PC-9 (cell line): ENCODE measurements at regions not wholly inside any gene's neighbourhood (a gene's known extent, or its start where the extent isn't known, plus 50 kb on each side); places are given as distances from the start of the nearest gene placed in this dataset.

ENCODE experiments used
- EZH2 ChIP-seq: fragments of 200-600 bp; sonication (generic); IDR thresholded peaks from 2 replicates; pipeline ENCODE4 v1.8.0; 2017; ENCODE audit warnings: antibody characterized with exemption, low read depth
- TF ChIP-seq, protein P1 (sequence below): fragments of 200-600 bp; sonication (generic); conservative IDR thresholded peaks from 2 replicates; pipeline ENCODE4 v1.6.1; 2017; ENCODE audit warnings: mixed run types, antibody characterized with exemption, mild to moderate bottlenecking, moderate library complexity

GRCh38 chr13:19239114-19239860 is 57.7 kb upstream of the TUBA3C start:
- TF ChIP-seq, protein P1, sequence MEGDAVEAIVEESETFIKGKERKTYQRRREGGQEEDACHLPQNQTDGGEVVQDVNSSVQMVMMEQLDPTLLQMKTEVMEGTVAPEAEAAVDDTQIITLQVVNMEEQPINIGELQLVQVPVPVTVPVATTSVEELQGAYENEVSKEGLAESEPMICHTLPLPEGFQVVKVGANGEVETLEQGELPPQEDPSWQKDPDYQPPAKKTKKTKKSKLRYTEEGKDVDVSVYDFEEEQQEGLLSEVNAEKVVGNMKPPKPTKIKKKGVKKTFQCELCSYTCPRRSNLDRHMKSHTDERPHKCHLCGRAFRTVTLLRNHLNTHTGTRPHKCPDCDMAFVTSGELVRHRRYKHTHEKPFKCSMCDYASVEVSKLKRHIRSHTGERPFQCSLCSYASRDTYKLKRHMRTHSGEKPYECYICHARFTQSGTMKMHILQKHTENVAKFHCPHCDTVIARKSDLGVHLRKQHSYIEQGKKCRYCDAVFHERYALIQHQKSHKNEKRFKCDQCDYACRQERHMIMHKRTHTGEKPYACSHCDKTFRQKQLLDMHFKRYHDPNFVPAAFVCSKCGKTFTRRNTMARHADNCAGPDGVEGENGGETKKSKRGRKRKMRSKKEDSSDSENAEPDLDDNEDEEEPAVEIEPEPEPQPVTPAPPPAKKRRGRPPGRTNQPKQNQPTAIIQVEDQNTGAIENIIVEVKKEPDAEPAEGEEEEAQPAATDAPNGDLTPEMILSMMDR, result no peak
- no peak for TF ChIP-seq EZH2
